ENCODE measurements at regions not wholly inside any gene's neighbourhood (a gene's known extent, or its start where the extent isn't known, plus 50 kb on each side); places are given as distances from the start of the nearest gene placed in this dataset.

GRCh38 chr6:26246058-26246457 is 118.9 kb upstream of the BTN3A2 start:
- TF ChIP-seq EZH2phosphoT487 (IDR thresholded peaks at IDR 0.05; ENCODE audit: borderline replicate concordance, low read depth, low read length) = no peak
- TF ChIP-seq, protein P1, sequence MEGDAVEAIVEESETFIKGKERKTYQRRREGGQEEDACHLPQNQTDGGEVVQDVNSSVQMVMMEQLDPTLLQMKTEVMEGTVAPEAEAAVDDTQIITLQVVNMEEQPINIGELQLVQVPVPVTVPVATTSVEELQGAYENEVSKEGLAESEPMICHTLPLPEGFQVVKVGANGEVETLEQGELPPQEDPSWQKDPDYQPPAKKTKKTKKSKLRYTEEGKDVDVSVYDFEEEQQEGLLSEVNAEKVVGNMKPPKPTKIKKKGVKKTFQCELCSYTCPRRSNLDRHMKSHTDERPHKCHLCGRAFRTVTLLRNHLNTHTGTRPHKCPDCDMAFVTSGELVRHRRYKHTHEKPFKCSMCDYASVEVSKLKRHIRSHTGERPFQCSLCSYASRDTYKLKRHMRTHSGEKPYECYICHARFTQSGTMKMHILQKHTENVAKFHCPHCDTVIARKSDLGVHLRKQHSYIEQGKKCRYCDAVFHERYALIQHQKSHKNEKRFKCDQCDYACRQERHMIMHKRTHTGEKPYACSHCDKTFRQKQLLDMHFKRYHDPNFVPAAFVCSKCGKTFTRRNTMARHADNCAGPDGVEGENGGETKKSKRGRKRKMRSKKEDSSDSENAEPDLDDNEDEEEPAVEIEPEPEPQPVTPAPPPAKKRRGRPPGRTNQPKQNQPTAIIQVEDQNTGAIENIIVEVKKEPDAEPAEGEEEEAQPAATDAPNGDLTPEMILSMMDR (conservative IDR thresholded peaks at IDR 0.05; ENCODE audit: low read length) = no peak
- POLR2A ChIA-PET = interaction anchor here (0.6 kb wide), 1 partner anchor 23 kb away, joined by 3 read pairs; no protein-coding TSS in a partner anchor
- intact Hi-C loops (cut with micrococcal nuclease; ENCODE audit: unreplicated experiment) = no loop called here

GRCh38 chr6:26246553-26246952 is 118.4 kb upstream of the BTN3A2 start:
- H2AFZ ChIP-seq (ENCODE audit: low read length) = no peak overlapping the region
- H3K79me2 ChIP-seq (ENCODE audit: insufficient read depth, low read depth, low read length) = no peaks in the 10 kb centered on the region
- no peaks in the 10 kb centered on the region for H3K9me2 ChIP-seq (ENCODE audit: insufficient read depth, low read length)
- H3K4me1 ChIP-seq (ENCODE audit: insufficient read depth, low read length, poor library complexity, severe bottlenecking) = peaks cover 10% of the 10 kb centered on the region
- H3K27ac ChIP-seq (ENCODE audit: low read depth, low read length, poor library complexity, severe bottlenecking) = no peak overlapping the region
- TF ChIP-seq EZH2phosphoT487 (IDR thresholded peaks at IDR 0.05; ENCODE audit: borderline replicate concordance, low read depth, low read length) = no peak
- TF ChIP-seq, protein P1 (conservative IDR thresholded peaks at IDR 0.05; ENCODE audit: low read length) = no peak
- CTCF ChIA-PET (ENCODE audit: unreplicated experiment) = no interaction called here
- H3K4me2 ChIP-seq (ENCODE audit: low read length) = no peak overlapping the region
- DNase-seq (ENCODE audit: low spot score) = no peak
- peaks cover 15% of the 10 kb centered on the region; the same call in 1 of the 2 replicates for H3K9me3 ChIP-seq (ENCODE audit: low read length)
- no peaks in the 10 kb centered on the region for H4K20me1 ChIP-seq (ENCODE audit: insufficient read depth, low read length)
- BruUV-seq (replicated peaks) = no TSS peak
- H3K4me3 ChIP-seq (ENCODE audit: low read depth, low read length, poor library complexity, severe bottlenecking) = no peak overlapping the region
- H3K36me3 ChIP-seq (ENCODE audit: insufficient read depth, low read length) = no peaks in the 10 kb centered on the region; the same call in 1 of the 2 replicates
- intact Hi-C loops (cut with micrococcal nuclease; ENCODE audit: unreplicated experiment) = no loop called here
- POLR2A ChIA-PET = interaction anchor here (0.6 kb wide), 1 partner anchor 24 kb away, joined by 3 read pairs; no protein-coding TSS in a partner anchor

More at GRCh38 chr6:26246058-26246457, 118.9 kb upstream of the BTN3A2 start:
- CTCF ChIA-PET (ENCODE audit: unreplicated experiment) = no interaction called here
- H3K4me2 ChIP-seq (ENCODE audit: low read length) = no peak overlapping the region
- no peaks in the 10 kb centered on the region for H4K20me1 ChIP-seq (ENCODE audit: insufficient read depth, low read length)
- peaks cover 10% of the 10 kb centered on the region for H3K4me1 ChIP-seq (ENCODE audit: insufficient read depth, low read length, poor library complexity, severe bottlenecking)
- H3K27ac ChIP-seq (ENCODE audit: low read depth, low read length, poor library complexity, severe bottlenecking) = no peak overlapping the region
- no peak for DNase-seq (ENCODE audit: low spot score)
- no TSS peak for BruUV-seq (replicated peaks)
- H3K36me3 ChIP-seq (ENCODE audit: insufficient read depth, low read length) = no peaks in the 10 kb centered on the region; the same call in 1 of the 2 replicates
- H2AFZ ChIP-seq (ENCODE audit: low read length) = no peak overlapping the region
- H3K9me2 ChIP-seq (ENCODE audit: insufficient read depth, low read length) = no peaks in the 10 kb centered on the region
- no peaks in the 10 kb centered on the region for H3K79me2 ChIP-seq (ENCODE audit: insufficient read depth, low read depth, low read length)
- no peak overlapping the region for H3K4me3 ChIP-seq (ENCODE audit: low read depth, low read length, poor library complexity, severe bottlenecking)
- H3K9me3 ChIP-seq (ENCODE audit: low read length) = peaks cover 10% of the 10 kb centered on the region; the same call in 1 of the 2 replicates

DNA sequence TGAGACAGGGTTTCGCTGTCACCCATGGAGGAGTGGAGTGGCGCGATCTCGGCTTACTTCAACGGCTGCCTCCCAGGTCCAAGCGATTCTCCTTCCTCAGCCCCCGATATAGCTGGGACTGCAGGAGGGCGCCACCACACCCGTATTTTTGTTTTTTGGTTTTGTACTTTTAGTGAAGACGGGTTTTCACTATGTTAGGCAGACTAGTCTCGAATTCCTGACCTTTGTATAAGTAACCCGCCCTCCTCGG is 115.4 kb upstream of the BTN3A2 start:
- Histone ChIP-seq H2AFZ (ENCODE audit: low read length) (peak overlapping the region; percentile 79), H3K27ac (ENCODE audit: low read depth, low read length, poor library complexity, severe bottlenecking) (no peak overlapping the region), H3K36me3 (ENCODE audit: insufficient read depth, low read length) (no peaks in the 10 kb centered on the region; the same call in 1 of the 2 replicates), H3K4me3 (ENCODE audit: low read depth, low read length, poor library complexity, severe bottlenecking) (peak overlapping the region; percentile 23), H4K20me1 (ENCODE audit: insufficient read depth, low read length) (no peaks in the 10 kb centered on the region), H3K4me1 (ENCODE audit: insufficient read depth, low read length, poor library complexity, severe bottlenecking) (peaks cover 27% of the 10 kb centered on the region), H3K4me2 (ENCODE audit: low read length) (peak overlapping the region; percentile 34; the same call in 1 of the 2 replicates), H3K9me2 (ENCODE audit: insufficient read depth, low read length) (no peaks in the 10 kb centered on the region), H3K79me2 (ENCODE audit: insufficient read depth, low read depth, low read length) (no peaks in the 10 kb centered on the region), H3K9me3 (ENCODE audit: low read length) (peaks cover 17% of the 10 kb centered on the region; the same call in 1 of the 2 replicates)
- DNase-seq (ENCODE audit: low spot score) = no peak
- ChIA-PET CTCF (ENCODE audit: unreplicated experiment) (no interaction called here), POLR2A (interaction anchor here (0.6 to 2.4 kb wide), 6 partner anchors 13 to 301 kb away, joined by 3 to 11 read pairs (median 6); a partner anchor contains a TSS)
- intact Hi-C loops (cut with micrococcal nuclease; ENCODE audit: unreplicated experiment) = no loop called here
- no TSS peak for BruUV-seq (replicated peaks)
- TF ChIP-seq, protein P1 (conservative IDR thresholded peaks at IDR 0.05; ENCODE audit: low read length) = 0 out of 2 replicates have a peak, but pooled peaks have one; percentile 24
- no peak for TF ChIP-seq EZH2phosphoT487 (IDR thresholded peaks at IDR 0.05; ENCODE audit: borderline replicate concordance, low read depth, low read length)
